ENCODE measurements at regions not wholly inside any gene's neighbourhood (a gene's known extent, or its start where the extent isn't known, plus 50 kb on each side); places are given as distances from the start of the nearest gene placed in this dataset.

DNA sequence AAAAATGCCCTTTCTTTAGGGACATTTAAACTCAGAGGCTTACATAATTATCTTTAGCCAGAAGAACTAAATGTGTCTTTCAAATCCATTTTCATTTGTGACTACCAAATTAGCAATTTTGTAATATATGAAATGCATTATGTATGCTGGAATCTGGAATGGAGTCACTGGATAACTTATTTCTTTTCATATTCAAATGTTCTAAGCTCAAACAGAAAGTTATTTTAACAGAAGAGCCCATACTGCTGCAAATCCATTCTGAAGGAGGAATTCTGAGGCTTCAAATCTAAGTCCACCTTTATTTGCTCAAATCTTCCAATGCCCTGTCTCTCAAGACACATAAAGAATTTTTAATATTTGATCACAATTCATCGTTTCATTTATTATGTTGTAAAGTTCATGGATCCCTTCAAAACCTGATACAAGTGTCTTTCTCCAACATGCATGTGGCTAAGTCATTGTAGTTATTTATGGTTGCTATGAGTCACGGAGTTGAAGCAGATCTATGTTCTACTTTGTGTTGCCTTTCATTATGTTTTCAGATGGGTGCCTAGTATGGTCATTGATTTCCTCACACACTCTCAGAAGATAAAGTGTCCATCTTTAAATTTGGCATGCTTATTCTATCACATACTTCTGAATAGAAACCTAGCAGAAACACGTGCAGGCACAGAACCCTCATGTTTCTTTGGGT lies 214.8 kb upstream of the GCFC2 start:
- TF ChIP-seq GLIS1 (tag by site-specific recombination; IDR thresholded peaks at IDR 0.05) (no peak), ZFHX2 (tag by site-specific recombination; conservative IDR thresholded peaks at IDR 0.05) (no peak), ZNF266 (tag by site-specific recombination; IDR thresholded peaks at IDR 0.05; ENCODE audit: low read depth) (no peak), SETDB1 (IDR thresholded peaks at IDR 0.05; ENCODE audit: insufficient read length, low read length) (no peak), MYNN (tag by site-specific recombination; IDR thresholded peaks at IDR 0.05; ENCODE audit: borderline replicate concordance) (no peak), ZNF175 (tag by site-specific recombination; IDR thresholded peaks at IDR 0.05) (no peak), ZNF510 (tag by site-specific recombination; IDR thresholded peaks at IDR 0.05; ENCODE audit: insufficient replicate concordance) (no peak), KLF16 (tag by site-specific recombination; IDR thresholded peaks at IDR 0.05) (no peak), ZNF169 (tag by site-specific recombination; IDR thresholded peaks at IDR 0.05) (no peak), IKZF3 (tag by site-specific recombination; IDR thresholded peaks at IDR 0.05) (no peak), ZNF221 (tag by site-specific recombination; IDR thresholded peaks at IDR 0.05; ENCODE audit: borderline replicate concordance) (no peak), ZNF302 (tag by site-specific recombination; IDR thresholded peaks at IDR 0.05; ENCODE audit: low read depth) (no peak), ZNF473 (tag by site-specific recombination; IDR thresholded peaks at IDR 0.05) (no peak)
- TF ChIP-seq, protein P1, sequence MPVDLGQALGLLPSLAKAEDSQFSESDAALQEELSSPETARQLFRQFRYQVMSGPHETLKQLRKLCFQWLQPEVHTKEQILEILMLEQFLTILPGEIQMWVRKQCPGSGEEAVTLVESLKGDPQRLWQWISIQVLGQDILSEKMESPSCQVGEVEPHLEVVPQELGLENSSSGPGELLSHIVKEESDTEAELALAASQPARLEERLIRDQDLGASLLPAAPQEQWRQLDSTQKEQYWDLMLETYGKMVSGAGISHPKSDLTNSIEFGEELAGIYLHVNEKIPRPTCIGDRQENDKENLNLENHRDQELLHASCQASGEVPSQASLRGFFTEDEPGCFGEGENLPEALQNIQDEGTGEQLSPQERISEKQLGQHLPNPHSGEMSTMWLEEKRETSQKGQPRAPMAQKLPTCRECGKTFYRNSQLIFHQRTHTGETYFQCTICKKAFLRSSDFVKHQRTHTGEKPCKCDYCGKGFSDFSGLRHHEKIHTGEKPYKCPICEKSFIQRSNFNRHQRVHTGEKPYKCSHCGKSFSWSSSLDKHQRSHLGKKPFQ (tag by site-specific recombination; IDR thresholded peaks at IDR 0.05) = no peak
- TF ChIP-seq, protein P2, sequence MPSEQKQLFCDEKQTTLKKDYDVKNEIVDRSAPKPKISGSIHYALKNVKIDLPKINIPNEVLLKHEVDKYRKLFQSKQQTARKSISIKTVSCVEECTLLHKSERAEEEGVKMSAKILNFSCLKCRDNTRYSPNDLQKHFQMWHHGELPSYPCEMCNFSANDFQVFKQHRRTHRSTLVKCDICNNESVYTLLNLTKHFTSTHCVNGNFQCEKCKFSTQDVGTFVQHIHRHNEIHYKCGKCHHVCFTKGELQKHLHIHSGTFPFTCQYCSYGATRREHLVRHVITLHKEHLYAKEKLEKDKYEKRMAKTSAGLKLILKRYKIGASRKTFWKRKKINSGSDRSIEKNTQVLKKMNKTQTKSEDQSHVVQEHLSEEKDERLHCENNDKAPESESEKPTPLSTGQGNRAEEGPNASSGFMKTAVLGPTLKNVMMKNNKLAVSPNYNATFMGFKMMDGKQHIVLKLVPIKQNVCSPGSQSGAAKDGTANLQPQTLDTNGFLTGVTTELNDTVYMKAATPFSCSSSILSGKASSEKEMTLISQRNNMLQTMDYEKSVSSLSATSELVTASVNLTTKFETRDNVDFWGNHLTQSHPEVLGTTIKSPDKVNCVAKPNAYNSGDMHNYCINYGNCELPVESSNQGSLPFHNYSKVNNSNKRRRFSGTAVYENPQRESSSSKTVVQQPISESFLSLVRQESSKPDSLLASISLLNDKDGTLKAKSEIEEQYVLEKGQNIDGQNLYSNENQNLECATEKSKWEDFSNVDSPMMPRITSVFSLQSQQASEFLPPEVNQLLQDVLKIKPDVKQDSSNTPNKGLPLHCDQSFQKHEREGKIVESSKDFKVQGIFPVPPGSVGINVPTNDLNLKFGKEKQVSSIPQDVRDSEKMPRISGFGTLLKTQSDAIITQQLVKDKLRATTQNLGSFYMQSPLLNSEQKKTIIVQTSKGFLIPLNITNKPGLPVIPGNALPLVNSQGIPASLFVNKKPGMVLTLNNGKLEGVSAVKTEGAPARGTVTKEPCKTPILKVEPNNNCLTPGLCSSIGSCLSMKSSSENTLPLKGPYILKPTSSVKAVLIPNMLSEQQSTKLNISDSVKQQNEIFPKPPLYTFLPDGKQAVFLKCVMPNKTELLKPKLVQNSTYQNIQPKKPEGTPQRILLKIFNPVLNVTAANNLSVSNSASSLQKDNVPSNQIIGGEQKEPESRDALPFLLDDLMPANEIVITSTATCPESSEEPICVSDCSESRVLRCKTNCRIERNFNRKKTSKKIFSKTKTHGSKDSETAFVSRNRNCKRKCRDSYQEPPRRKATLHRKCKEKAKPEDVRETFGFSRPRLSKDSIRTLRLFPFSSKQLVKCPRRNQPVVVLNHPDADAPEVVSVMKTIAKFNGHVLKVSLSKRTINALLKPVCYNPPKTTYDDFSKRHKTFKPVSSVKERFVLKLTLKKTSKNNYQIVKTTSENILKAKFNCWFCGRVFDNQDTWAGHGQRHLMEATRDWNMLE (tag by site-specific recombination; conservative IDR thresholded peaks at IDR 0.05; ENCODE audit: low read depth) = no peak
- TF ChIP-seq, protein P3, sequence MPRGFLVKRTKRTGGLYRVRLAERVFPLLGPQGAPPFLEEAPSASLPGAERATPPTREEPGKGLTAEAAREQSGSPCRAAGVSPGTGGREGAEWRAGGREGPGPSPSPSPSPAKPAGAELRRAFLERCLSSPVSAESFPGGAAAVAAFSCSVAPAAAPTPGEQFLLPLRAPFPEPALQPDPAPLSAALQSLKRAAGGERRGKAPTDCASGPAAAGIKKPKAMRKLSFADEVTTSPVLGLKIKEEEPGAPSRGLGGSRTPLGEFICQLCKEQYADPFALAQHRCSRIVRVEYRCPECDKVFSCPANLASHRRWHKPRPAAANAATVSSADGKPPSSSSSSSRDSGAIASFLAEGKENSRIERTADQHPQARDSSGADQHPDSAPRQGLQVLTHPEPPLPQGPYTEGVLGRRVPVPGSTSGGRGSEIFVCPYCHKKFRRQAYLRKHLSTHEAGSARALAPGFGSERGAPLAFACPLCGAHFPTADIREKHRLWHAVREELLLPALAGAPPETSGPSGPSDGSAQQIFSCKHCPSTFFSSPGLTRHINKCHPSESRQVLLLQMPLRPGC (tag by site-specific recombination; IDR thresholded peaks at IDR 0.05) = no peak
- TF ChIP-seq, protein P4, sequence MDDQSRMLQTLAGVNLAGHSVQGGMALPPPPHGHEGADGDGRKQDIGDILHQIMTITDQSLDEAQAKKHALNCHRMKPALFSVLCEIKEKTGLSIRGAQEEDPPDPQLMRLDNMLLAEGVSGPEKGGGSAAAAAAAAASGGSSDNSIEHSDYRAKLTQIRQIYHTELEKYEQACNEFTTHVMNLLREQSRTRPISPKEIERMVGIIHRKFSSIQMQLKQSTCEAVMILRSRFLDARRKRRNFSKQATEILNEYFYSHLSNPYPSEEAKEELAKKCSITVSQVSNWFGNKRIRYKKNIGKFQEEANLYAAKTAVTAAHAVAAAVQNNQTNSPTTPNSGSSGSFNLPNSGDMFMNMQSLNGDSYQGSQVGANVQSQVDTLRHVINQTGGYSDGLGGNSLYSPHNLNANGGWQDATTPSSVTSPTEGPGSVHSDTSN (CRISPR knock-in tag; IDR thresholded peaks at IDR 0.05) = no peak
- TF ChIP-seq, protein P5, sequence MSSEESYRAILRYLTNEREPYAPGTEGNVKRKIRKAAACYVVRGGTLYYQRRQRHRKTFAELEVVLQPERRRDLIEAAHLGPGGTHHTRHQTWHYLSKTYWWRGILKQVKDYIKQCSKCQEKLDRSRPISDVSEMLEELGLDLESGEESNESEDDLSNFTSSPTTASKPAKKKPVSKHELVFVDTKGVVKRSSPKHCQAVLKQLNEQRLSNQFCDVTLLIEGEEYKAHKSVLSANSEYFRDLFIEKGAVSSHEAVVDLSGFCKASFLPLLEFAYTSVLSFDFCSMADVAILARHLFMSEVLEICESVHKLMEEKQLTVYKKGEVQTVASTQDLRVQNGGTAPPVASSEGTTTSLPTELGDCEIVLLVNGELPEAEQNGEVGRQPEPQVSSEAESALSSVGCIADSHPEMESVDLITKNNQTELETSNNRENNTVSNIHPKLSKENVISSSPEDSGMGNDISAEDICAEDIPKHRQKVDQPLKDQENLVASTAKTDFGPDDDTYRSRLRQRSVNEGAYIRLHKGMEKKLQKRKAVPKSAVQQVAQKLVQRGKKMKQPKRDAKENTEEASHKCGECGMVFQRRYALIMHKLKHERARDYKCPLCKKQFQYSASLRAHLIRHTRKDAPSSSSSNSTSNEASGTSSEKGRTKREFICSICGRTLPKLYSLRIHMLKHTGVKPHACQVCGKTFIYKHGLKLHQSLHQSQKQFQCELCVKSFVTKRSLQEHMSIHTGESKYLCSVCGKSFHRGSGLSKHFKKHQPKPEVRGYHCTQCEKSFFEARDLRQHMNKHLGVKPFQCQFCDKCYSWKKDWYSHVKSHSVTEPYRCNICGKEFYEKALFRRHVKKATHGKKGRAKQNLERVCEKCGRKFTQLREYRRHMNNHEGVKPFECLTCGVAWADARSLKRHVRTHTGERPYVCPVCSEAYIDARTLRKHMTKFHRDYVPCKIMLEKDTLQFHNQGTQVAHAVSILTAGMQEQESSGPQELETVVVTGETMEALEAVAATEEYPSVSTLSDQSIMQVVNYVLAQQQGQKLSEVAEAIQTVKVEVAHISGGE (tag by site-specific recombination; conservative IDR thresholded peaks at IDR 0.05; ENCODE audit: low read depth) = no peak
- TF ChIP-seq, protein P6, sequence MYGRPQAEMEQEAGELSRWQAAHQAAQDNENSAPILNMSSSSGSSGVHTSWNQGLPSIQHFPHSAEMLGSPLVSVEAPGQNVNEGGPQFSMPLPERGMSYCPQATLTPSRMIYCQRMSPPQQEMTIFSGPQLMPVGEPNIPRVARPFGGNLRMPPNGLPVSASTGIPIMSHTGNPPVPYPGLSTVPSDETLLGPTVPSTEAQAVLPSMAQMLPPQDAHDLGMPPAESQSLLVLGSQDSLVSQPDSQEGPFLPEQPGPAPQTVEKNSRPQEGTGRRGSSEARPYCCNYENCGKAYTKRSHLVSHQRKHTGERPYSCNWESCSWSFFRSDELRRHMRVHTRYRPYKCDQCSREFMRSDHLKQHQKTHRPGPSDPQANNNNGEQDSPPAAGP (tag by site-specific recombination; IDR thresholded peaks at IDR 0.05) = no peak
- H3K4me1 ChIP-seq (ENCODE audit: control insufficient read depth, insufficient read depth, low read length) = no peaks in the 10 kb centered on the region
- H3K9me3 ChIP-seq (ENCODE audit: control insufficient read depth, insufficient read depth, low read depth, low read length) = no peaks in the 10 kb centered on the region
- POLR2A ChIA-PET = no interaction called here
- no peaks in the 10 kb centered on the region for H3K36me3 ChIP-seq (ENCODE audit: control insufficient read depth in 2 of 2, insufficient read depth in 1 of 2, low read length in 2 of 2)
- no peak overlapping the region for H3K27ac ChIP-seq (ENCODE audit: extremely low read depth, low read depth, low read length)
- H3K4me3 ChIP-seq (ENCODE audit: low read depth, low read length) = no peak overlapping the region
- CTCF ChIA-PET = interaction anchor here (0.6 kb wide), 1 partner anchor 272 kb away, joined by 4 read pairs; no protein-coding TSS in a partner anchor

Measured in HEK293 (cell line).